GM23338 (cell line): ENCODE measurements at regions not wholly inside any gene's neighbourhood (a gene's known extent, or its start where the extent isn't known, plus 50 kb on each side); places are given as distances from the start of the nearest gene placed in this dataset.

Source experiments
- ATAC-seq: fragments of 200-7000 bp; cut with Tn5 transposase; 3 replicates; pipeline ENCODE4 v1.9.1; 2020
- DNase-seq: peaks from one replicate; pipeline ENCODE4 v3.0.0-alpha.2; 2015; ENCODE audit warnings: low spot score
- H2AFZ ChIP-seq: fragments of 200-600 bp; sonication (generic); 2 replicates; pipeline ENCODE4 v1.8.0; 2016; ENCODE audit warnings: antibody characterized with exemption, mild to moderate bottlenecking, moderate library complexity
- H3F3A ChIP-seq: fragments of 200-600 bp; sonication (generic); replicated peaks from 2 replicates; pipeline ENCODE4 v1.8.0; 2017; ENCODE audit warnings: antibody characterized with exemption, mixed run types, low read depth
- H3K27ac ChIP-seq: fragments of 200-600 bp; sonication (generic); 2 replicates; pipeline ENCODE4 v1.6.1; 2016; ENCODE audit warnings: low read depth
- H3K27me3 ChIP-seq: fragments of 200-600 bp; sonication (generic); 2 replicates; pipeline ENCODE4 v1.8.0; 2016; ENCODE audit warnings: mild to moderate bottlenecking, mixed run types, moderate library complexity; ENCODE audit not compliant: insufficient read depth
- H3K36me3 ChIP-seq: fragments of 200-600 bp; sonication (generic); 2 replicates; pipeline ENCODE4 v1.8.0; 2016; ENCODE audit warnings: mild to moderate bottlenecking; ENCODE audit not compliant: insufficient read depth
- H3K4me1 ChIP-seq: fragments of 200-600 bp; sonication (generic); 2 replicates; pipeline ENCODE4 v1.8.0; 2016; ENCODE audit warnings: mild to moderate bottlenecking, moderate library complexity; ENCODE audit not compliant: insufficient read depth
- H3K4me2 ChIP-seq: fragments of 200-600 bp; sonication (generic); 2 replicates; pipeline ENCODE4 v1.7.1; 2017; ENCODE audit warnings: mixed run types
- H3K4me3 ChIP-seq: fragments of 200-600 bp; sonication (generic); 2 replicates; pipeline ENCODE4 v1.6.1; 2016; ENCODE audit warnings: mixed run types
- H3K79me2 ChIP-seq: fragments of 200-600 bp; sonication (generic); replicated peaks from 2 replicates; pipeline ENCODE4 v1.8.0; 2017; ENCODE audit warnings: mild to moderate bottlenecking; ENCODE audit not compliant: insufficient read depth
- H3K9me2 ChIP-seq: fragments of 200-600 bp; sonication (generic); 2 replicates; pipeline ENCODE4 v1.8.0; 2017; ENCODE audit not compliant: insufficient read depth
- H4K20me1 ChIP-seq: fragments of 200-600 bp; sonication (generic); replicated peaks from 2 replicates; pipeline ENCODE4 v1.8.0; 2017; ENCODE audit warnings: mild to moderate bottlenecking; ENCODE audit not compliant: insufficient read depth
- H3K27ac Mint-ChIP-seq: 2 replicates; pipeline ENCODE4 v1.8.0; 2020; ENCODE audit warnings: inconsistent platforms, mild to moderate bottlenecking, moderate library complexity, mixed read lengths
- H3K27me3 Mint-ChIP-seq: 3 replicates; pipeline ENCODE4 v1.8.0; 2022; ENCODE audit warnings: low read depth, mild to moderate bottlenecking, moderate library complexity, mixed read lengths, inconsistent platforms; ENCODE audit not compliant: insufficient read depth, poor library complexity
- H3K36me3 Mint-ChIP-seq: 3 replicates; pipeline ENCODE4 v1.8.0; 2021; ENCODE audit warnings: low read depth, mild to moderate bottlenecking, inconsistent platforms, moderate library complexity, mixed read lengths
- H3K4me1 Mint-ChIP-seq: 3 replicates; pipeline ENCODE4 v1.8.0; 2020; ENCODE audit warnings: mild to moderate bottlenecking, inconsistent platforms, mixed read lengths
- H3K4me3 Mint-ChIP-seq: 3 replicates; pipeline ENCODE4 v1.8.0; 2021; ENCODE audit warnings: moderate library complexity, mild to moderate bottlenecking, inconsistent platforms, mixed read lengths
- H3K9me3 Mint-ChIP-seq: 3 replicates; pipeline ENCODE4 v1.8.0; 2020; ENCODE audit warnings: moderate library complexity, mild to moderate bottlenecking, inconsistent platforms, mixed read lengths
- CREB1 ChIP-seq: fragments of 250-450 bp; sonication (Bioruptor Pico); IDR thresholded peaks from 2 replicates; pipeline ENCODE4 v1.5.0; 2020; ENCODE audit warnings: low read depth, mild to moderate bottlenecking, moderate library complexity
- ETS1 ChIP-seq: IDR thresholded peaks from 2 replicates; pipeline ENCODE4 v1.6.1; 2016; ENCODE audit warnings: antibody characterized with exemption
- EZH2 ChIP-seq: fragments of 200-600 bp; sonication (generic); IDR thresholded peaks from one replicate; pipeline ENCODE4 v1.8.0; 2017; ENCODE audit warnings: antibody characterized with exemption, mild to moderate bottlenecking, low read depth; ENCODE audit not compliant: unreplicated experiment
- EZH2phosphoT487 ChIP-seq: fragments of 200-600 bp; sonication (generic); IDR thresholded peaks from one replicate; pipeline ENCODE4 v1.8.1; 2018; ENCODE audit warnings: antibody characterized with exemption; ENCODE audit not compliant: unreplicated experiment
- JUNB ChIP-seq: IDR thresholded peaks from one replicate; pipeline ENCODE4 v1.6.1; 2016; ENCODE audit warnings: antibody characterized with exemption; ENCODE audit not compliant: unreplicated experiment
- NANOG ChIP-seq: IDR thresholded peaks from 2 replicates; pipeline ENCODE4 v1.6.1; 2016; ENCODE audit warnings: antibody characterized with exemption, borderline replicate concordance
- POLR2AphosphoS5 ChIP-seq: IDR thresholded peaks from 2 replicates; pipeline ENCODE4 v1.6.1; 2016; ENCODE audit warnings: antibody characterized with exemption, low read depth
- REST ChIP-seq: IDR thresholded peaks from one replicate; pipeline ENCODE4 v1.6.1; 2018; ENCODE audit warnings: antibody characterized with exemption; ENCODE audit not compliant: unreplicated experiment
- STAT1 ChIP-seq: IDR thresholded peaks from one replicate; pipeline ENCODE4 v1.6.1; 2016; ENCODE audit warnings: antibody characterized with exemption; ENCODE audit not compliant: unreplicated experiment
- ZNF114 ChIP-seq: fragments of 250-450 bp; sonication (Bioruptor Pico); IDR thresholded peaks from 2 replicates; pipeline ENCODE4 v1.5.0; 2020; ENCODE audit warnings: mild to moderate bottlenecking, moderate library complexity
- ZNF331 ChIP-seq: fragments of 250-450 bp; sonication (Bioruptor Pico); IDR thresholded peaks from 2 replicates; pipeline ENCODE4 v1.5.0; 2020; ENCODE audit warnings: low read depth, mild to moderate bottlenecking, moderate library complexity

- no peaks in the 10 kb centered on the region for H3K36me3 ChIP-seq
- peaks cover 2% of the 10 kb centered on the region for H3K27me3 Mint-ChIP-seq
- H3K4me1 ChIP-seq: no peaks in the 10 kb centered on the region
- no peaks in the 10 kb centered on the region for H4K20me1 ChIP-seq
- H3K9me2 ChIP-seq: peaks cover 8% of the 10 kb centered on the region; the same call in 1 of the 2 replicates
- no peak overlapping the region for H3K4me2 ChIP-seq
- H3K4me1 Mint-ChIP-seq: no peaks in the 10 kb centered on the region
- H3K9me3 Mint-ChIP-seq: peaks cover 7% of the 10 kb centered on the region; the same call in 2 of the 3 replicates
- no peaks in the 10 kb centered on the region for H3K79me2 ChIP-seq
- no peaks in the 10 kb centered on the region for H3K27me3 ChIP-seq
- no peaks in the 10 kb centered on the region for H3F3A ChIP-seq
- TF ChIP-seq REST (no peak), STAT1 (no peak), POLR2AphosphoS5 (no peak), EZH2phosphoT487 (no peak), ETS1 (no peak), CREB1 (CRISPR knock-in tag) (no peak), NANOG (no peak)
- H3K27ac ChIP-seq: no peak overlapping the region
- H2AFZ ChIP-seq: no peak overlapping the region
- DNase-seq (no peak), ATAC-seq (no peak)
- H3K4me3 ChIP-seq: no peak overlapping the region
- H3K27ac Mint-ChIP-seq: no peak overlapping the region
- H3K36me3 Mint-ChIP-seq: peaks cover 3% of the 10 kb centered on the region; the same call in 2 of the 3 replicates
- H3K4me3 Mint-ChIP-seq: no peak overlapping the region
Measured at GRCh38 chr3:21979706-21980105, 228.7 kb upstream of the ZNF385D start.

- no peaks in the 10 kb centered on the region; the same call in 2 of the 3 replicates for H3K36me3 Mint-ChIP-seq
- H3K4me1 Mint-ChIP-seq: peaks cover 3% of the 10 kb centered on the region; the same call in 2 of the 3 replicates
- Histone ChIP-seq H3K4me2 (no peak overlapping the region), H3K4me1 (no peaks in the 10 kb centered on the region), H3K27ac (no peak overlapping the region), H3K9me2 (no peaks in the 10 kb centered on the region), H3K4me3 (no peak overlapping the region), H3K36me3 (no peaks in the 10 kb centered on the region), H4K20me1 (no peaks in the 10 kb centered on the region), H3F3A (no peaks in the 10 kb centered on the region), H2AFZ (no peak overlapping the region), H3K79me2 (no peaks in the 10 kb centered on the region), H3K27me3 (no peaks in the 10 kb centered on the region)
- TF ChIP-seq JUNB (no peak), NANOG (no peak), ZNF331 (CRISPR knock-in tag) (no peak), STAT1 (no peak), ZNF114 (CRISPR knock-in tag) (no peak), CREB1 (CRISPR knock-in tag) (no peak), EZH2 (no peak)
- DNase-seq: no peak
- H3K4me3 Mint-ChIP-seq: no peak overlapping the region
- H3K9me3 Mint-ChIP-seq: no peaks in the 10 kb centered on the region
- no peaks in the 10 kb centered on the region for H3K27me3 Mint-ChIP-seq
- no peak for ATAC-seq
- H3K27ac Mint-ChIP-seq: no peak overlapping the region
Measured at GRCh38 chr3:21989341-21990042, 238.5 kb upstream of the ZNF385D start.
